Fibroblast of lung (primary cell): ENCODE measurements at regions not wholly inside any gene's neighbourhood (a gene's known extent, or its start where the extent isn't known, plus 50 kb on each side); places are given as distances from the start of the nearest gene placed in this dataset.

Experiments
- DNase-seq, 2 donors: peaks; one replicate each; pipeline versions ENCODE4 v3.0.0 to v3.0.0-alpha.2; 2010; ENCODE audit warnings: low read depth in 2 of 2
- H2AFZ ChIP-seq: 2 replicates; pipeline ENCODE4 v1.5.1; 2012; ENCODE audit warnings: low read length, control low read depth, inconsistent platforms
- H3K27ac ChIP-seq: 2 replicates; pipeline ENCODE4 v1.5.1; 2011; ENCODE audit warnings: low read length, control low read depth; ENCODE audit not compliant: insufficient read depth
- H3K27me3 ChIP-seq: 2 replicates; pipeline ENCODE4 v1.5.1; 2011; ENCODE audit warnings: mild to moderate bottlenecking, low read length; ENCODE audit not compliant: control insufficient read depth, insufficient read depth
- H3K36me3 ChIP-seq: 2 replicates; pipeline ENCODE4 v1.5.1; 2011; ENCODE audit warnings: low read length; ENCODE audit not compliant: control insufficient read depth, insufficient read depth
- H3K4me1 ChIP-seq: 2 replicates; pipeline ENCODE4 v1.5.1; 2011; ENCODE audit warnings: low read length; ENCODE audit not compliant: control insufficient read depth, insufficient read depth; ENCODE audit errors: extremely low read depth
- H3K4me2 ChIP-seq: 2 replicates; pipeline ENCODE4 v1.5.1; 2011; ENCODE audit warnings: low read length, control low read depth; ENCODE audit not compliant: insufficient read depth; ENCODE audit errors: extremely low read depth
- H3K4me3 ChIP-seq, 4 experiments: fragments of 200-600 bp in 1 of 4; sonication (generic) in 1 of 4; replicated peaks in 1 of 4; 2 replicates each; pipeline ENCODE4 v1.5.1; 2011 to 2016; ENCODE audit warnings: low read length in 4 of 4, low read depth in 3 of 4, mild to moderate bottlenecking in 3 of 4, control low read depth in 2 of 4, inconsistent platforms in 1 of 4, mixed read lengths in 1 of 4; ENCODE audit not compliant: insufficient read depth in 1 of 4; ENCODE audit errors: control extremely low read depth in 1 of 4
- H3K79me2 ChIP-seq: 2 replicates; pipeline ENCODE4 v1.5.1; 2012; ENCODE audit warnings: mild to moderate bottlenecking, low read length, inconsistent platforms; ENCODE audit not compliant: control insufficient read depth, insufficient read depth
- H3K9ac ChIP-seq: 2 replicates; pipeline ENCODE4 v1.5.1; 2011; ENCODE audit warnings: mild to moderate bottlenecking, low read length, control low read depth; ENCODE audit not compliant: insufficient read depth
- H3K9me3 ChIP-seq: 2 replicates; pipeline ENCODE4 v1.5.1; 2012; ENCODE audit warnings: low read depth, low read length; ENCODE audit not compliant: control insufficient read depth, insufficient read depth
- H4K20me1 ChIP-seq: 2 replicates; pipeline ENCODE4 v1.5.1; 2011; ENCODE audit warnings: low read length; ENCODE audit not compliant: control insufficient read depth, insufficient read depth; ENCODE audit errors: extremely low read depth
- EZH2 ChIP-seq: IDR thresholded peaks from 2 replicates; pipeline ENCODE4 v1.5.1; 2012; ENCODE audit warnings: low read length, control low read depth, mild to moderate bottlenecking; ENCODE audit errors: missing control alignments
- TF ChIP-seq, protein P1 (sequence below), 2 donors: IDR thresholded peaks in 1 of 2; conservative IDR thresholded peaks in 1 of 2; 1 replicate in 1 of 2; 2 replicates in 1 of 2; pipeline ENCODE4 v1.5.1; 2011 to 2012; ENCODE audit warnings: low read length in 2 of 2, control low read depth in 1 of 2, inconsistent platforms in 1 of 2, low read depth in 1 of 2, mild to moderate bottlenecking in 1 of 2

DNA sequence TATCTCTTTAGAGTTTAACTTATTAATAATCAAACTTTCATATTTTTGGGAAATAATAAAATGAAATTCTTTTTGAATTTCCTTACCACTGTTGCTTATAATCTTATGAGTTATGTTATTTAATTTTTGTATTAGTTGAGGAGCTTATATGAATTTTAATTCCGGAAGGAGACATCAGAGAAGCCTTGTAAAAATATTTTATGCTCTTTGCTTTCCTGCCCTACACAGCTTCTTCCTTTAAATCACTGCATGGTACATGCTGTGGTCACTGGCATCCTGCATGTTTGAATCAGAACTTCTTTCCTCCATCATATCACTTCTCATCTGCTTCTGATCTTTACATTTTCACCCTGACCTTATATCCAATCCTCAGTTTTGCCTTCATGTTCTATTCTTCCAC is 266.7 kb upstream of the ZSWIM2 start:
- no peak for DNase-seq
- no peaks in the 10 kb centered on the region for H3K4me1 ChIP-seq
- no peaks in the 10 kb centered on the region for H3K79me2 ChIP-seq
- no peak overlapping the region for H3K4me3 ChIP-seq
- TF ChIP-seq, protein P1, sequence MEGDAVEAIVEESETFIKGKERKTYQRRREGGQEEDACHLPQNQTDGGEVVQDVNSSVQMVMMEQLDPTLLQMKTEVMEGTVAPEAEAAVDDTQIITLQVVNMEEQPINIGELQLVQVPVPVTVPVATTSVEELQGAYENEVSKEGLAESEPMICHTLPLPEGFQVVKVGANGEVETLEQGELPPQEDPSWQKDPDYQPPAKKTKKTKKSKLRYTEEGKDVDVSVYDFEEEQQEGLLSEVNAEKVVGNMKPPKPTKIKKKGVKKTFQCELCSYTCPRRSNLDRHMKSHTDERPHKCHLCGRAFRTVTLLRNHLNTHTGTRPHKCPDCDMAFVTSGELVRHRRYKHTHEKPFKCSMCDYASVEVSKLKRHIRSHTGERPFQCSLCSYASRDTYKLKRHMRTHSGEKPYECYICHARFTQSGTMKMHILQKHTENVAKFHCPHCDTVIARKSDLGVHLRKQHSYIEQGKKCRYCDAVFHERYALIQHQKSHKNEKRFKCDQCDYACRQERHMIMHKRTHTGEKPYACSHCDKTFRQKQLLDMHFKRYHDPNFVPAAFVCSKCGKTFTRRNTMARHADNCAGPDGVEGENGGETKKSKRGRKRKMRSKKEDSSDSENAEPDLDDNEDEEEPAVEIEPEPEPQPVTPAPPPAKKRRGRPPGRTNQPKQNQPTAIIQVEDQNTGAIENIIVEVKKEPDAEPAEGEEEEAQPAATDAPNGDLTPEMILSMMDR (conservative IDR thresholded peaks at IDR 0.05 in 1 of 2, IDR thresholded peaks at IDR 0.05 in 1 of 2; ENCODE audit: low read depth in 1 of 2, low read length in 2 of 2) = no peak
- no peak for TF ChIP-seq EZH2
- H3K27ac ChIP-seq = no peak overlapping the region
- no peak overlapping the region for H2AFZ ChIP-seq
- no peak overlapping the region for H3K9ac ChIP-seq
- H3K27me3 ChIP-seq = no peaks in the 10 kb centered on the region
- H3K4me2 ChIP-seq = no peak overlapping the region
- no peaks in the 10 kb centered on the region for H4K20me1 ChIP-seq
- H3K9me3 ChIP-seq = no peaks in the 10 kb centered on the region
- H3K36me3 ChIP-seq = no peaks in the 10 kb centered on the region

DNA sequence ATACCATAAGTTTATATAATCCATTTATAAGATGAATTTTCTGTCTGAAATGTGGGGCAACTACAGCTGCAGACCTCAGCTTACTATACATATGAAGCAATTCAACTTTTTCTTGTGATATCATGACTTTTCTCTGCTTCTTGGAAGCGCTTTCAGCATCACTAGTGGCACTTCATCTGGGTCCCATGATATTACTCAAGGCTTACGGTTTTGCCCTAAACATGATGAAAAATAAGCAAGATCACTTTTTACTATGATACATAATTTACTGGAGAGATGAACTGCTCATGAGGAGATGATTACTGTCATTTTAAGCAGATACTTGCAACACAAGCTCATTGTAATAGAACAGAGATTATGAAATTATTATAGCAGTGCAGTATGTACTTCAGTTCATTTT is 258.0 kb upstream of the ZSWIM2 start:
- no peak for DNase-seq
- H3K27ac ChIP-seq = no peak overlapping the region
- no peak overlapping the region for H3K4me3 ChIP-seq
- no peaks in the 10 kb centered on the region for H3K36me3 ChIP-seq
- H4K20me1 ChIP-seq = no peaks in the 10 kb centered on the region
- H3K4me1 ChIP-seq = no peaks in the 10 kb centered on the region
- no peaks in the 10 kb centered on the region for H3K79me2 ChIP-seq
- H3K9me3 ChIP-seq = no peaks in the 10 kb centered on the region
- H3K27me3 ChIP-seq = no peaks in the 10 kb centered on the region
- H2AFZ ChIP-seq = no peak overlapping the region
- no peak overlapping the region for H3K4me2 ChIP-seq
- TF ChIP-seq, protein P1 (conservative IDR thresholded peaks at IDR 0.05 in 1 of 2, IDR thresholded peaks at IDR 0.05 in 1 of 2; ENCODE audit: low read depth in 1 of 2, low read length in 2 of 2) = no peak
- TF ChIP-seq EZH2 = no peak
- H3K9ac ChIP-seq = no peak overlapping the region

DNA sequence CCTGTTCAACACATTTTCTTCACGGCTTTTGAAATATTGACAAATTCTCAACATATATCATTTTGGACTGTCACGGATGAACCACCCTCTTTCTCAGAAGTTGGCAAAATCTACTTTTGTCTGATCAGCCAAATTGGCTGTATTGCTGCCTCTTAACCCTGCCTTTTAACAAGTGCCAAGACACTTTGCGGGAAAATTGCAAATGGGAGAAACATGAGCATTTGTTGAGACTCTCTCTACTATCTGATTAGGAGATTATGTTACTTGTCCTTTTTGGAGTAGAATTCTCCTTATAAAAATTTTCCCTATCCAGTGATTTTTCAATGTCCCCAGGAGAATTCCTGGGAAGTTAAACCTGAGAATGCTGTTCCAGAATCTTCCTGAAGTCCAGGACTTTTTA is 256.2 kb upstream of the ZSWIM2 start:
- H3K4me1 ChIP-seq = no peaks in the 10 kb centered on the region
- H3K9ac ChIP-seq = no peak overlapping the region
- no peaks in the 10 kb centered on the region for H3K9me3 ChIP-seq
- no peak overlapping the region for H3K27ac ChIP-seq
- no peaks in the 10 kb centered on the region for H3K36me3 ChIP-seq
- H3K4me2 ChIP-seq = no peak overlapping the region
- no peak overlapping the region for H3K4me3 ChIP-seq
- H4K20me1 ChIP-seq = no peaks in the 10 kb centered on the region
- DNase-seq = no peak
- TF ChIP-seq, protein P1 (conservative IDR thresholded peaks at IDR 0.05 in 1 of 2, IDR thresholded peaks at IDR 0.05 in 1 of 2; ENCODE audit: low read depth in 1 of 2, low read length in 2 of 2) = no peak
- TF ChIP-seq EZH2 = no peak
- no peaks in the 10 kb centered on the region for H3K27me3 ChIP-seq
- no peak overlapping the region for H2AFZ ChIP-seq
- no peaks in the 10 kb centered on the region for H3K79me2 ChIP-seq
